KG1 (cell line): ENCODE measurements at regions not wholly inside any gene's neighbourhood (a gene's known extent, or its start where the extent isn't known, plus 50 kb on each side); places are given as distances from the start of the nearest gene placed in this dataset.

Source experiments
- DNase-seq: peaks from one replicate; lab custom pipeline; 2025; lab: John Stamatoyannopoulos, UW

DNA sequence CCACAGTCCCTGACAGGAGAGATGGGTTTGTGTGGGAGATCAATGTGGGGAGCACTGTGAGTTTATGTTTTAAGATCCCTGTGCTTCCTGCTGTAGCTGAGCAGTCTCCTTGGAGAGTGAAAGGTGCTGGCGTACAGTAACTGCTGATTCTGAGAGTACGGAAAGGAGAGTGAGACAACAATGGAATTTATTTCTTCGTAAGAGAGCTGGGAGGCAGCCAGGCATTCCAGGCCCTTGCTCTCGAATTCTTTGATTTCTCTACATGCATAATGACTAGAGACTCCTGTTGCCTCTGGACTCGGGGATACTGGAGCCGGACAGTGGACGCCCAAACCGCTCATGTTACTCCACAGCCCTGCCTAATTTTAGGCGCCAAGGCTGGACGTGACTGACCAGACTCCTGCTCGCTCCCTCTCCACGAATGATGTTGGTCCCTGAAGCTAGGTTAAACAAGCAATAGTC lies 131.0 kb upstream of the PHACTR1 start:
- no peak for DNase-seq

DNA sequence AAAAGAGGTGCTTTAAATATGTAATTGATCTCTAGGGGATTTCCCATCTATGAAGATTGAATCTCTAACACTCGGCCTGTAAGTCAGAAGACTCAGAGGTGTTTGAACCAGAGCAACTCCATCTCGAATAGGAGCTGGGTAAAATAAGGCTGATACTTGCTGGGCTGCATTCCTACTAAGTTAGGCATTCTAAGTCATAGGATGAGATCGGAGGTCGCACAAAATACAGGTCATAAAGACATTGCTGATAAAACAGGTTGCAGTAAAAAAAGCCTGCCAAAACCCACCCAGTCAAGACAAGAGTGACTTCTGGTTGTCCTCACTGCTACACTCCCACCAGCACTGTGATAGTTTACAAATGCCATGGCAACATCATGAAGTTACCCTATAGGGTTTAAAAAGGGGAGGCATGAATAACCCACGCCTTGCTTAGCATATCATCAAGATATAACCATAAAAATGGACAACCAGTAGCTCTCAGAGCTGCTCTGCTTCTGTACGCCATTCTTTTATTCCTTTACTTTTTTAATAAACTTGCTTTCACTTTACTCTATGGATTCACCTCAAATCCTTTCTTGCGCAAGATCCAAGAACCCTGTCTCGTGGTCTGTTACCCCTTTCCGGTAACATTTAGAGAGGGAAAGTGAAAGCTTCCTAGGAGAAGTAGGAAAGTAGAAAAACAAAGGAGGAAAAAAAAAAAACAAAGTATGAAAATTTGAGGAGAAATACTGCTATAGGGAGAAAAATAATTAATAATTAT lies 129.7 kb upstream of the PHACTR1 start:
- no peak for DNase-seq

DNA sequence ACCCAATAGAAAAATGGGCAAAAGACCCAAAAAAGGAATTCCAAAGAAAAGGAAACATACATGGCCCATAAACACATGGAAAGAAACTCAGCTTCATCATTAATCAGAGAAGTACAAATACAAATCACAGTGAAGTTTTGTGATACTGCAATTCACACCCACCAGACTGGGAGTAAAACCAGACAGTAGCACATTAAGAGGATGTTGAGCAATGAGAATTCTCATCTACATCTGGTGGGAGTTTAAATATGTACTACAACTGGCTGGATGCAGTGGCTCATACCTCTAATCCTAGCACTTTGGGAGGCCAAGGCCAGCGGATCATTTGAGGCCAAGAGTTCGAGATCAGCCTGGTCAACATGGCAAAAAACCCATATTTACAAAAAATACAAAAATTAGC lies 125.7 kb upstream of the PHACTR1 start:
- no peak for DNase-seq

- DNase-seq = no peak
Measured at GRCh38 chr6:12592634-12593033, 123.9 kb upstream of the PHACTR1 start.

- no peak for DNase-seq
Measured at GRCh38 chr6:12593771-12594529, 122.6 kb upstream of the PHACTR1 start.

DNA sequence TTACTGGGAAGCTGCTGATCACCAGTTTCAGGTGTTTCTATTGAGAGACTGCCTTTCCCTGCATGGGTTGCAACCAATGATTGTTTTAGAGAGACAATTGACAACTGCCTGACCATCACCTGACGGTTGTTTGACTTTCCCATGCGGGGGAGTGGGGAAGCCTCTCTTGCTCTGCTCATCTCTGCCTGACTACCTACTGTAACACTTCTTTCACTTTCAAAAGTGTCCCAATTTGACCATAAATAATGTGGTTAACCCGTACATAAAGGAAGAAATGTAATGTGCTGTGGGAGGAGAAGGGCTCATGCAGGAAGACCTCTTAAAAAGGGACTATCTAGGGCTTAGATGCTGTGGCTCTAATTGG lies 122.1 kb upstream of the PHACTR1 start:
- DNase-seq = no peak

- no peak for DNase-seq
Measured at GRCh38 chr6:12595161-12595811, 121.3 kb upstream of the PHACTR1 start.

- DNase-seq = no peak
Measured at GRCh38 chr6:12596731-12597130, 119.8 kb upstream of the PHACTR1 start.

DNA sequence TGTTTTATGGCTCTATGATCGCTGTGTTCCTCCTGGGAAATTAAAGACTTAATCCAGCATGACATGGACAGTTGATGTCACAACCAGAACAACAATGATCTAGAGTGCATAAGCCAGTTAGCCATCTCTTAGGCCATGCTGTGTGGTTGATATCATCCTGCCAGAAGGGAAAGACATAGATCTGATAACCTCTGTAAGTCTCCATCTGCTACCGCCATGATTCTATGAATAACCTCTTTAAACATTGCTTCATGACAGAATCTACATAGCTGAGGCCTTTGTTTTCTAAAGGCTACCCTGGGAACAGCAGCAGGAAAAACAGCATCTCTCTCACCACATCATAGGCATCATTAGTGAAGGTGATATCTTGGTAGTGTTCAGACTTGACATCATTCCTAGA lies 117.6 kb upstream of the PHACTR1 start:
- no peak for DNase-seq

- DNase-seq = no peak
Measured at GRCh38 chr6:12601881-12602280, 114.7 kb upstream of the PHACTR1 start.

GRCh38 chr6:12602342-12602741 lies 114.2 kb upstream of the PHACTR1 start:
- no peak for DNase-seq

GRCh38 chr6:12602951-12603672 lies 113.5 kb upstream of the PHACTR1 start:
- DNase-seq = no peak

- no peak for DNase-seq
Measured at GRCh38 chr6:12603673-12604049, 112.9 kb upstream of the PHACTR1 start.

DNA sequence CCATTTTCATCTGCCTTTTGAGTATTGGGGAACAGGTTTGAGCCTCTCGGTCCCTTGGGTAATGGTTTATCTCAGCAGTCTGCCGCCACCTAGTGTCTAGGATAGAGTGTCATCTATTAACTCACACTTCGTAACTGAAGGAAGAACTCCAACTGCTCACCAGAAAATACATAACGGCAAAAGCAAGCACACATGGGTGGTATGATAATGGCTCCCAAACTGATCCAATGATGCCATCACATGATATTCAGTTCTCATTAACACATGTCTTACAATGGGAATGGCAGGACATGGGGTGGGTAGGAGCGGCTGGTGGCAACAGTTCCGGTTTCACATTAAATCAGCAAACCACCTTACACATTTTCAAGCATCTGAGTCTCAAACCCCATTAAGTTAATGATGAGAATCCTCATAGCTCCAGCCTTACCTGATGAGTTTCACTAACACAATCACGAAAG lies 110.7 kb upstream of the PHACTR1 start:
- DNase-seq = peak; percentile 15

DNA sequence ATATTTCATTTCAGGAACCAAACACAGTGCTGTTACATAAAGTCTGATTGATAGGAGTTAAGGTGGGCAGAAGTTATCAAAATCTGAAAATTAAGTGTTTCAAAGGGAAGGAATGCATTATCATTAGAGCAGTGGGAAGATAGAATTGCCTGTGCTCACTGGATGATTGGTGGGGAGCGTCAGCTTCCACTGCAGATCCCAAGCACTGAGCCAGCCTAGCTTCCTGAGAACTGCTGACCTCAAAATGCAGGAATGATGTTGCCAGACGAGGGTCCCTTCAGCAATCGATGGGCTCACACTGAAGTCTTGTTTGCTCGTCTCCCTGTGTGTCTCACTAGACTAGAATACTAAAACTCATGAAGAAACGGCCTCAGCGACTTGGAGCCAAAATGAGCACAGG lies 110.0 kb upstream of the PHACTR1 start:
- DNase-seq = no peak

DNA sequence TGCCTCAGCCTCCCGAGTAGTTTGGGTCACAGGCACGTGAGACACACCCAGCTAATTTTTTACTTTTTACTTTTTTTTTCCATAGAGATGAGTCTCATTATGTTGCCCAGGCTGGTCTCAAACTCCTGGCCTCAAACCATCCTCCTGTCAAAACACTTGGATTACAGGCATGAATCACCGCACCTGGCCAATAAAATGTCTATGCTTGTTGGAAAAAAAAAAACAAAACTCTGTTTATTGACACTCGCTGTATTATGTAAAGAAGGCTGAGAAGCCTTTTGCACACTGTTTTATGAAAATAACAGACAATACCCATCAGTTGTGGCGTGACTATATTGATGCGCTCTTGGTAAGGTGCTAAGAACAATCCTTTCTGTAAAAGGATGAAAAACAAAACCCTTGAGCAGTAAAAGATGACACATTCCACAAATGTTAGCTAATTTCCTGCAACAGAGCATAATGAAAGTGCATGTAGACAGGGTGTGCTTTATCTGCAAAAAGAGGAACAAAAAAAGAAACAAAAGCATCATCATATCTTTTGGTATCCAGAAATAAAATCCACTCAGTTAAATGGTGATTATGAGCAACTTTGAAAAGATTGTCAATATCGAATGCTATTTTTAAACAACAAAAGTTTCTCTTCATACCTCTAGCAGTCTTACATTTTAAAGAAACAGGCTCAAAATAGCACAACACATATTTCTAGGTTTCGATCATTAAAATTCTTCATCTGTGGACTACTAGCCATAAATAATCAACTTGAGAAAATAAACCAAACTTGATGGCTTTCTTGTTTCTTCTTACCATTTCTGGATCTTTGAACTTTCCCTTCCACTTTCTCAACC lies 108.3 kb upstream of the PHACTR1 start:
- no peak for DNase-seq

- DNase-seq = no peak
Measured at GRCh38 chr6:12608874-12609273, 107.7 kb upstream of the PHACTR1 start.

- no peak for DNase-seq
Measured at GRCh38 chr6:12609751-12610150, 106.8 kb upstream of the PHACTR1 start.

DNA sequence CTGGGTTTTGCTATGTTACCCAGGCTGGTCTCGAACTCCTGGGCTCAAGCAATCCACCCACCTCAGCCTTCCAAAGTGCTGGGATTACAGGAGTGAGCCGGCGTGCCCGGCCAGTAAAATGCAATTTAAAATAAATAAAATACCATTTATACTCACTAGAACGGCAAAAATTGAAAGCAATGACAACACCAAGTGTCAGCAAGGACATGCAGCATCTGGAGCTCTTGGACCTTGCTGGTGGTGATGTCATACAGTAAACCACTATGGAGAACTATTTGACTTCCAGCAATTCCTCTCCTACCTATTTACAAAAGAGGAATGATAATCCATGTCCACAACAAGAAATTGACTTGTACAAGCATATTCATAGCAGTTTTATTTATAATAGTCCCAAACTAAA lies 105.7 kb upstream of the PHACTR1 start:
- DNase-seq = no peak

GRCh38 chr6:12613811-12614210 lies 102.8 kb upstream of the PHACTR1 start:
- no peak for DNase-seq

- no peak for DNase-seq
Measured at GRCh38 chr6:12614456-12614855, 102.1 kb upstream of the PHACTR1 start.
